ENCODE measurements at regions not wholly inside any gene's neighbourhood (a gene's known extent, or its start where the extent isn't known, plus 50 kb on each side); places are given as distances from the start of the nearest gene placed in this dataset.

DNA sequence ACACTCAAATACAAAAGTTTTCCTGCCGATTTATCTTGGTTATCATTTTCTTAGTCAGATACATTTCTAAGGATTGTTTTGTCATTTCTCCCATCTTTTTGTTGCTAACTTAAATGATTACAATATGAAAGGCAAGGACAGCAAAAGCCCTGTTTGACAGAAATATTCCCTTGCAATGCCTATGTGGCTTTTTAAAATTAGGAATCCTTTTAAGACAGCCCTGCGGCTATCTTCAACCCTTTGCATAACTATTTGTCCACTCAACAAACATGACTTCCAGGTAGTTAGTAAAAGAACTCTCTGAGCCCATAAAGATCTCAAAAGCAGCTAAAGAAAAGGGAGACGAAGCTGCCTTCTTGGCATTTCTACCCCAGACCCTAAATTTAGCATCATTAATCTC lies 179.7 kb upstream of the CDH20 start:
- H3K4me1 ChIP-seq (ENCODE audit: control insufficient read depth, insufficient read depth, low read length), result no peaks in the 10 kb centered on the region
- H3K9me3 ChIP-seq (ENCODE audit: control insufficient read depth, insufficient read depth, low read length), result no peaks in the 10 kb centered on the region
- H3K9ac ChIP-seq (ENCODE audit: low read depth, low read length), result no peak overlapping the region
- H3K4me3 ChIP-seq (ENCODE audit: low read depth, low read length), result no peak overlapping the region
- H3K27me3 ChIP-seq (ENCODE audit: control insufficient read depth, insufficient read depth, low read length), result no peaks in the 10 kb centered on the region
- no peaks in the 10 kb centered on the region for H3K36me3 ChIP-seq (ENCODE audit: control insufficient read depth, insufficient read depth, low read length)

DNA sequence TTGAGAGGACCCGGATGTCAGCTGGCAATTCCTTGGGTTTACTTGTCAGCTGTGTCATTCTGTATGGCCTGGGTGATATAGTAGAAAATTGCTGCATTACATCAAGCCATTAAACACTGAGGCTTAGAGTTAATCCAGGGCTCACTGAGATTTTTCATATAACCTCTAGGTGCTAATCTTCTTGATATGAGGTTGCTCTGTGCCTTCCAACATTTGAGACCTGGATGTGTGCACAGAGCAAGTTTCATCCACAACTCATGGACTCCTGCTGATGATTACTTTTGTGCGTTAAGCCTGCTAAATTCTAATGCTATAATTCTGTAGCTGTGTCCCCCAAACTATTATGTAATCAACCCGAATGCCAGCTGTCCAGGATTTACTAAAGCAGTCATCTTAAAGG lies 178.4 kb upstream of the CDH20 start:
- Histone ChIP-seq H3K27me3 (ENCODE audit: control insufficient read depth, insufficient read depth, low read length) (no peaks in the 10 kb centered on the region), H3K9me3 (ENCODE audit: control insufficient read depth, insufficient read depth, low read length) (no peaks in the 10 kb centered on the region), H3K36me3 (ENCODE audit: control insufficient read depth, insufficient read depth, low read length) (no peaks in the 10 kb centered on the region), H3K9ac (ENCODE audit: low read depth, low read length) (no peak overlapping the region), H3K4me3 (ENCODE audit: low read depth, low read length) (no peak overlapping the region), H3K4me1 (ENCODE audit: control insufficient read depth, insufficient read depth, low read length) (no peaks in the 10 kb centered on the region)

DNA sequence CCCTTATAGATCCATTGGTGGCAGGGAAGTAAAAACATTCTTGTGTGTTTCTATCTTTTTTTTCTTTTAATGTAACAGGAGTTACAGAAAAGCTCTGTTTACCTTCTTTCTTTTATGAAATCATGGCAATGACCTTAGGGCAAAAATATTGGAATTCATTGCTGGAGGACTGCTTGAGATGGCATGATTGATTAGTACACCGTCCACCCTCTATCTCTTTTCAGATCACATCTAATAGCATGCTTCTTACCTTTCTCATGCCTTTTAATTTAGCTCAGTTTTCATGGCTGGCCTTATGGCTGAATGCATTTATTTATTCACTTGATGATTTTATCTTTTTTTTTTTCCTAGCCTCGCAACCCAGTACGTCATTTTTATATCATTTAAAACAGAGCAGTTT lies 177.6 kb upstream of the CDH20 start:
- Histone ChIP-seq H3K9me3 (ENCODE audit: control insufficient read depth, insufficient read depth, low read length) (no peaks in the 10 kb centered on the region), H3K4me3 (ENCODE audit: low read depth, low read length) (no peak overlapping the region), H3K36me3 (ENCODE audit: control insufficient read depth, insufficient read depth, low read length) (no peaks in the 10 kb centered on the region)

DNA sequence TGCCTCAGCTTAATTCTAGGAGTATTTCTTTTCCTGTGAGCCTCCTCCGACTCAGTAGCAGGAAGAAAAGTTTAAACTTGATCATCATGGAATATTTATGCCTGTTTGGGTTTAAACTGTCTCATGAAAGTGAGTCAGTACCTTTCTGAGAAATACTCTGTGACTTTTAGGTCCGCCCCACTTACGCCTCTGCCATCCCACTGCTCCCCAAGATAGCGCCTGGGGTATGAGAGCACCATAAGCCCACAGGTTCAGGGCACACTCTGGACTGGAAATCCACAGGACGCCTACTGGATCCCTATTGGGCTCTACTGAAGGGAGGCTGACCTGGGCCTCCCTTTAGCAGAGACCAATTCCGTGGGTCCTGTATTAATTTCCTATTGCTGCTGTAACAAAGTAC lies 175.8 kb upstream of the CDH20 start:
- no peaks in the 10 kb centered on the region for H3K36me3 ChIP-seq (ENCODE audit: control insufficient read depth, insufficient read depth, low read length)
- H3K27me3 ChIP-seq (ENCODE audit: control insufficient read depth, insufficient read depth, low read length), result no peaks in the 10 kb centered on the region

More for the DNA sequence above, 177.6 kb upstream of the CDH20 start:
- Histone ChIP-seq H3K9ac (ENCODE audit: low read depth, low read length) (no peak overlapping the region), H3K4me1 (ENCODE audit: control insufficient read depth, insufficient read depth, low read length) (no peaks in the 10 kb centered on the region), H3K27me3 (ENCODE audit: control insufficient read depth, insufficient read depth, low read length) (no peaks in the 10 kb centered on the region)

DNA sequence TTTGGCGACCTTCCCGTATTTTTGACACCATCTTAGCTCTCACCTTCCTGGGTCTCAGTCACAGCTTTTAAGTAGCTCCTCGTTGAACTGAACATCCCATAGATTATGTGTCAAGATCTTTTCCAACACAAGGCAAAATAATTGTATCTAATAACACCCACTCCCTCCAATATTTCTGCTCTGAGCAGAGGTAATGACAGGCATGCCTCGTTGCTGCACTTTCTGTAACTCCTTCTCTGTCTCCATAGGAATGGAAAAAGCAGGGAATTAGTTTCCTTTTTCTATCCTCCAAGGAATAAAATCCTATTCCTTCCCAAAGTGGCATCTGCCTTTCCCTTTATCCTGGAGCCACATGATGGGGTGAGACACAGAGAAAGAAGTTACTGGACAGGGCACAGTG lies 174.0 kb upstream of the CDH20 start:
- Histone ChIP-seq H3K9me3 (ENCODE audit: control insufficient read depth, insufficient read depth, low read length) (no peaks in the 10 kb centered on the region), H3K27me3 (ENCODE audit: control insufficient read depth, insufficient read depth, low read length) (no peaks in the 10 kb centered on the region), H3K9ac (ENCODE audit: low read depth, low read length) (no peak overlapping the region), H3K4me1 (ENCODE audit: control insufficient read depth, insufficient read depth, low read length) (no peaks in the 10 kb centered on the region), H3K36me3 (ENCODE audit: control insufficient read depth, insufficient read depth, low read length) (no peaks in the 10 kb centered on the region), H3K4me3 (ENCODE audit: low read depth, low read length) (no peak overlapping the region)

More for the DNA sequence above, 175.8 kb upstream of the CDH20 start:
- no peak overlapping the region for H3K4me3 ChIP-seq (ENCODE audit: low read depth, low read length)
- no peaks in the 10 kb centered on the region for H3K9me3 ChIP-seq (ENCODE audit: control insufficient read depth, insufficient read depth, low read length)
- no peak overlapping the region for H3K9ac ChIP-seq (ENCODE audit: low read depth, low read length)
- no peaks in the 10 kb centered on the region for H3K4me1 ChIP-seq (ENCODE audit: control insufficient read depth, insufficient read depth, low read length)

DNA sequence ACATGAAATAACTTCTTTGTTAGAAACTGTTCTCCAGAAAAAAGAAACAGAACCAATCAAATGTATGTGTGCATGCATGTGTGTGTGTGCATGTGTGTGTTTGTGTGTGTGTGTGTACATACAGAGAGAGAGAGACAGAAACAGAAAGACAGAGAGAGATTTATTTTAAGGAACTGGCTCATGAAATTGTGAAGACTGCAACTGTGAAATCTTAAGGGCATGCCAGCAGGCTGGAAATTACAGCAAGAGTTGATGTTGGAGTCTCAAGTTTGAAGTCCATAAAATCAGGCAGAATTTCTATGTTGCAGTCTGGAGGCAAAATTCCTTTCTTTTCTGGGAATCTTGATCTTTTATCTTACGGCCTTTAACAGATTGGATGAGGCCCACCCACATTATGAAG lies 168.9 kb upstream of the CDH20 start:
- no peak overlapping the region for H3K4me3 ChIP-seq (ENCODE audit: low read depth, low read length)
- H3K4me1 ChIP-seq (ENCODE audit: control insufficient read depth, insufficient read depth, low read length), result no peaks in the 10 kb centered on the region
- no peak overlapping the region for H3K9ac ChIP-seq (ENCODE audit: low read depth, low read length)
- H3K27me3 ChIP-seq (ENCODE audit: control insufficient read depth, insufficient read depth, low read length), result no peaks in the 10 kb centered on the region
- H3K36me3 ChIP-seq (ENCODE audit: control insufficient read depth, insufficient read depth, low read length), result no peaks in the 10 kb centered on the region
- H3K9me3 ChIP-seq (ENCODE audit: control insufficient read depth, insufficient read depth, low read length), result no peaks in the 10 kb centered on the region

DNA sequence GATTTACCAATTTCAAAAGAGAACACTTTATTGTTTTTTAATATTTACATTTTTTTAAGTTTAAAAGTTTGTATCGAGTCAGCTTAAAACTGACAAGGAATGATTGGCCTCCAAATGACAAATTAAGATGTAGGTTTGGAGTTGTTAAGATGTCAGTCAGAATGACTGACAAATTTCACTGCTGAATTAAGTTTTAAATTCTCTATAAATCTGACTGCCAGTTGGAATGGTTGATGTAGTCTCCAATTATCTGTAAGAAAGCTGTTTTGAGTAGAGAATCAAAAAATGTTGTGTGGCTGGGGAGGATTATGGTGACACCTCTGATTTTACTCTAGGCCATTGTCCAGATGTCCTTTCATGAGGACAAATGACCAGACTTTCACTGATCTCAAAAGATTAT lies 165.3 kb upstream of the CDH20 start:
- Histone ChIP-seq H3K4me3 (ENCODE audit: low read depth, low read length) (no peak overlapping the region), H3K27me3 (ENCODE audit: control insufficient read depth, insufficient read depth, low read length) (no peaks in the 10 kb centered on the region), H3K9me3 (ENCODE audit: control insufficient read depth, insufficient read depth, low read length) (no peaks in the 10 kb centered on the region), H3K4me1 (ENCODE audit: control insufficient read depth, insufficient read depth, low read length) (no peaks in the 10 kb centered on the region), H3K36me3 (ENCODE audit: control insufficient read depth, insufficient read depth, low read length) (no peaks in the 10 kb centered on the region), H3K9ac (ENCODE audit: low read depth, low read length) (no peak overlapping the region)

DNA sequence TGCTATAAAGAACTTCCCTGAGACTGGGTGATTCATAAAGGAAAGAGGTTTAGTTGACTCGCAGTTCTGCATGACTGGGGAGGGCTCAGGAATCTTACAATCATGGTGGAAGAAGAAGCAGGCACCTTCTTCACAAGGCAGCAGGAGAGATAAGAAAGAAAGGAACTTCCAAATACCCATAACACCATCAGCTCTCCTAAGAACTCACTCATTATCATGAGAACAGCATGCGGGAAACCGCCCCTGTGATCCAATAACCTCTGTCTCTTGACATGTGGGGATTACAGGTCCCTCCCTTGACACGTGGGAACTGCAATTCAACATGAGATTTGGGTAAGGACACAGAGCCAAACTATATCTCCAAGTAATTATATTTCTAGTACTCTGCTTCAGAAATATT lies 163.8 kb upstream of the CDH20 start:
- Histone ChIP-seq H3K9ac (ENCODE audit: low read depth, low read length) (no peak overlapping the region), H3K4me1 (ENCODE audit: control insufficient read depth, insufficient read depth, low read length) (no peaks in the 10 kb centered on the region), H3K9me3 (ENCODE audit: control insufficient read depth, insufficient read depth, low read length) (no peaks in the 10 kb centered on the region), H3K4me3 (ENCODE audit: low read depth, low read length) (no peak overlapping the region), H3K27me3 (ENCODE audit: control insufficient read depth, insufficient read depth, low read length) (no peaks in the 10 kb centered on the region), H3K36me3 (ENCODE audit: control insufficient read depth, insufficient read depth, low read length) (no peaks in the 10 kb centered on the region)

DNA sequence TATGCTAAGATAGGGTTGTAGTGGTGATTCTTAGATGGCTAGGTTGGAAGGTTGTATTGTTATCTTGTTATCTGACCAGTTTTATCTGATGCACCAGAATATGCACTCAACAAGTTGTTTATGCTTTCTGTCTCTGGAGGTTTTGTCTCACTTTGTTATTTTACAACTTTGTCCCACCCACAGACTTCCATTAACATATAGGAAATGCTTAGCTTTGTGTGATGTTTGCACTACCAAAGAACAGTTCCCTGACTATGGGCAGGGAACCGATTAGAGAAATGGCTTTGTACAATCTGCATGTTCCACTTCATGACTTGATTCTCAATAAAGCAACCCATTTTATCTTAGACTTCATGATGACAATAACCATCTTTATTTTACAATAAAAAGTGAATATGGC lies 160.6 kb upstream of the CDH20 start:
- Histone ChIP-seq H3K4me3 (ENCODE audit: low read depth, low read length) (no peak overlapping the region), H3K4me1 (ENCODE audit: control insufficient read depth, insufficient read depth, low read length) (no peaks in the 10 kb centered on the region), H3K9me3 (ENCODE audit: control insufficient read depth, insufficient read depth, low read length) (no peaks in the 10 kb centered on the region), H3K27me3 (ENCODE audit: control insufficient read depth, insufficient read depth, low read length) (no peaks in the 10 kb centered on the region), H3K9ac (ENCODE audit: low read depth, low read length) (no peak overlapping the region), H3K36me3 (ENCODE audit: control insufficient read depth, insufficient read depth, low read length) (no peaks in the 10 kb centered on the region)

DNA sequence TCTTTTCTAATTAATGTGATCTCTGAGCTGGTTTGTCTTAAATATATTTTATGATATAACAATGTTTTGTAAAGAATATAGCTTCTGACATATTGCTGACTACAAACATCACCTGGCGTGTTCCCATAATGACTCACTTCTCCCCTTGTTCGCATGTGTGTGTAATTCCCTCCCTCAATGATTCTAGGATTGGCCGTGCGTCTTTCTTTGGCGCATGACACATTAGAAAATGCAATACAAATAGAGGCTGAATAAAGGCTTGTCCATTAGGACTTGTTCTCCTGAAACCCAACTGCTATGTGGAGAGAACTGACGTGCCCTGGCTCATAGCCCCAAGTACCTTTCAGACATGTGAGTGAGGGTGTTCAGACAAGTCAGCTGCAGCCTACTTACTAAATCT lies 159.7 kb upstream of the CDH20 start:
- no peaks in the 10 kb centered on the region for H3K9me3 ChIP-seq (ENCODE audit: control insufficient read depth, insufficient read depth, low read length)
- H3K9ac ChIP-seq (ENCODE audit: low read depth, low read length), result no peak overlapping the region
- no peaks in the 10 kb centered on the region for H3K4me1 ChIP-seq (ENCODE audit: control insufficient read depth, insufficient read depth, low read length)
- no peaks in the 10 kb centered on the region for H3K36me3 ChIP-seq (ENCODE audit: control insufficient read depth, insufficient read depth, low read length)
- H3K4me3 ChIP-seq (ENCODE audit: low read depth, low read length), result no peak overlapping the region
- H3K27me3 ChIP-seq (ENCODE audit: control insufficient read depth, insufficient read depth, low read length), result no peaks in the 10 kb centered on the region

DNA sequence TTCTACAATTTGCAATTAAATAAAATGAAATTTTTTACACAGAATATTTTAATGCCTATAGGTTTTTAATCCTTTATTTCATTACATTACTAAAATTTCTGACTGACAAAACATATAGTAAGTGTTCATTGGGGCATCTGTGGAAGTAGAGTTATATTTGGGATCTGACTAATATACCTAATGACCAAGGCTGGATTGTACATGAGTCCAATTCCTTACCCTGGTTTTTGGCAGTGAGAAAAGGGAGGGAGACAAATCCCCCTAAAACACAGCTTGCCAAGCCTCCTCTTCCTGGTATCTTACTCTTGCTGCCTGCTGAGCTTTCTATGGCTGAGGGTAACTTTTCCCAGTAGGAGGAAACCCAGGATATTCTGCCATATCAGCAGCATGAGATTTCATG lies 149.4 kb upstream of the CDH20 start:
- Histone ChIP-seq H3K4me3 (ENCODE audit: low read depth, low read length) (no peak overlapping the region), H3K9ac (ENCODE audit: low read depth, low read length) (no peak overlapping the region), H3K4me1 (ENCODE audit: control insufficient read depth, insufficient read depth, low read length) (no peaks in the 10 kb centered on the region), H3K36me3 (ENCODE audit: control insufficient read depth, insufficient read depth, low read length) (no peaks in the 10 kb centered on the region), H3K27me3 (ENCODE audit: control insufficient read depth, insufficient read depth, low read length) (no peaks in the 10 kb centered on the region), H3K9me3 (ENCODE audit: control insufficient read depth, insufficient read depth, low read length) (no peaks in the 10 kb centered on the region)

DNA sequence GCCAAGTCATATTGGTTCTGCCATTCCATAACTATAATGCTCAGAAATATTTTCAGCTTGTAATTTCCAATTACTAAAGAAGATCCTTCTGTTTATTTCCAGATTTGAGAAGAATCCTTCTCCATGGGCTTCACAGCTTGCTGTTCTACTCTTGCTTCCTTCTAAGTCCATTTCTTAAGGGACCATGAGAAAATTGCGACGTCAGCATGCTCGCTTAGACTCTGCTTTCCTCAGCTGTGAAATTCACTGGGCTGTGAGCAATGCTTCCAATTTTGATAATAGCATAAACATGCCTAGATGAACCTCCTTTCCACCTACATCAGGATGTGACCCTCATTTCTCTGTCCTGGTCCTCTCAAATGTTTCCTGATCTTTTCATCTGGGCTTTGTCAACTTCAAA lies 145.3 kb upstream of the CDH20 start:
- Histone ChIP-seq H3K4me1 (ENCODE audit: control insufficient read depth, insufficient read depth, low read length) (no peaks in the 10 kb centered on the region), H3K36me3 (ENCODE audit: control insufficient read depth, insufficient read depth, low read length) (no peaks in the 10 kb centered on the region), H3K4me3 (ENCODE audit: low read depth, low read length) (no peak overlapping the region), H3K9me3 (ENCODE audit: control insufficient read depth, insufficient read depth, low read length) (no peaks in the 10 kb centered on the region), H3K27me3 (ENCODE audit: control insufficient read depth, insufficient read depth, low read length) (no peaks in the 10 kb centered on the region), H3K9ac (ENCODE audit: low read depth, low read length) (no peak overlapping the region)

DNA sequence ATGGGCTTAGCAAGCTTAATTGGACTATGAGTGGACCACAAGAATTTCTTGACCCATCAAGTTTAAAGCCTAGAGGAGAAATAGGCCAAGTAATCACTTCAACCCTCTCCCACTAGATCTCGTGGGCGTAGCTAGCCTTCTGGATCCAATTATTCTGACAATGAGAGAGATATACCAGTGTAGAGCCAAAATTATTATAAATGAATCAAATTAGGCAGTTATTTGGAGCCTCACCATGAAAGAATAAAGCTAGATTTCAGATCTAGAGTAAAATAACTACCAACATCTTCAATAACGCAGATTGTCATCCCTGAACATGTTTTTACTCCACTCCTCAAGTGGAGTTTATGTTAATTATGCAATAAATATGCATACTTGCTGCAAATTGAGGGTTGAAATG lies 143.9 kb upstream of the CDH20 start:
- Histone ChIP-seq H3K9me3 (ENCODE audit: control insufficient read depth, insufficient read depth, low read length) (no peaks in the 10 kb centered on the region), H3K27me3 (ENCODE audit: control insufficient read depth, insufficient read depth, low read length) (no peaks in the 10 kb centered on the region), H3K9ac (ENCODE audit: low read depth, low read length) (no peak overlapping the region), H3K4me1 (ENCODE audit: control insufficient read depth, insufficient read depth, low read length) (no peaks in the 10 kb centered on the region), H3K4me3 (ENCODE audit: low read depth, low read length) (no peak overlapping the region), H3K36me3 (ENCODE audit: control insufficient read depth, insufficient read depth, low read length) (no peaks in the 10 kb centered on the region)

All from iPS-15b (cell line).